ENCODE measurements at regions not wholly inside any gene's neighbourhood (a gene's known extent, or its start where the extent isn't known, plus 50 kb on each side); places are given as distances from the start of the nearest gene placed in this dataset.

DNA sequence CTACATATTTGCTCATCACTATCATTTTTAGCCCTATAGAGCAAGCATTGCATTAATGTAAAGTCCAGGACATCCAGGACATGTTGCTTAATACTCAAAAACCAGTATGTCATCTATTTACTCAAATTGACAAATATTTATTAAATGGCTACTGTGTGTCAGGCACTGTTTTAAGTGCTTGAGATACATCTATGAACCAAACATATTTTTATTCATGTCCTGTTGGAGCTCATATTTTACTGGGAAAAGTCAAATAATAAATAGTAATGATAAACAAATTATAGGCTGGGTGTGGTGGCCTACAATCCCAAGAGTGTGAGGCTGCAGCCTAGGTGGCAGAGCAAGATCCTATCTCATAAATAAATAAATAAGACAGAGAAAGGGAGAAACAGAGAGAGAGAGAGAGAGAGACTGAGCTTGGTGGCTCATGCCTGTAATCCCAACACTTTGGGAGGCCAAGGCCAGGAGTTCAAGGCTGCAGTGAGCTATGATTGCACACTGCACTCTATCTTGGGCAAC, 227.9 kb downstream of the GJA1 start:
- H3K4me3 ChIP-seq (ENCODE audit: low read length) = no peak overlapping the region
- TF ChIP-seq, protein P1, sequence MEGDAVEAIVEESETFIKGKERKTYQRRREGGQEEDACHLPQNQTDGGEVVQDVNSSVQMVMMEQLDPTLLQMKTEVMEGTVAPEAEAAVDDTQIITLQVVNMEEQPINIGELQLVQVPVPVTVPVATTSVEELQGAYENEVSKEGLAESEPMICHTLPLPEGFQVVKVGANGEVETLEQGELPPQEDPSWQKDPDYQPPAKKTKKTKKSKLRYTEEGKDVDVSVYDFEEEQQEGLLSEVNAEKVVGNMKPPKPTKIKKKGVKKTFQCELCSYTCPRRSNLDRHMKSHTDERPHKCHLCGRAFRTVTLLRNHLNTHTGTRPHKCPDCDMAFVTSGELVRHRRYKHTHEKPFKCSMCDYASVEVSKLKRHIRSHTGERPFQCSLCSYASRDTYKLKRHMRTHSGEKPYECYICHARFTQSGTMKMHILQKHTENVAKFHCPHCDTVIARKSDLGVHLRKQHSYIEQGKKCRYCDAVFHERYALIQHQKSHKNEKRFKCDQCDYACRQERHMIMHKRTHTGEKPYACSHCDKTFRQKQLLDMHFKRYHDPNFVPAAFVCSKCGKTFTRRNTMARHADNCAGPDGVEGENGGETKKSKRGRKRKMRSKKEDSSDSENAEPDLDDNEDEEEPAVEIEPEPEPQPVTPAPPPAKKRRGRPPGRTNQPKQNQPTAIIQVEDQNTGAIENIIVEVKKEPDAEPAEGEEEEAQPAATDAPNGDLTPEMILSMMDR (conservative IDR thresholded peaks at IDR 0.05; ENCODE audit: low read length) = no peak
- no peak for DNase-seq (ENCODE audit: low read depth)

DNA sequence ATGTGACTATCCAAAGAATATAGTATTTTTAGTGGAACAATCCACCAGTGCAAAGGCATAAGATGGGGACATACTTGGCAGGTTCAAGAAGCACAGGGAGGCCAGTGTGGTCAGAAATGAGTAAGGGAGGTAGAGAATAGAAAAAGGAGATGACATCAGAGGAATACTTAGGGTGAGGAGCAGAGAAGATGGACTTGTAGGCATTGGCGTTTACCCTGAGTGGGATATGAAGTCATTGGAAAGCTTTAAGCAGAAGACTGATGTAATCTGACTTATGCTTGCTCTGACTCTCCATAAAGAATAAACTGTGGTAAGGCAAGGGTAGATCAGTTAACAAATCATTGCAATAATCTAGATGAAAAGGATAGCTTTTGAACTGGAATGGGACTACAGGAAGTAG, 228.7 kb downstream of the GJA1 start:
- DNase-seq (ENCODE audit: low read depth) = no peak
- H3K4me3 ChIP-seq (ENCODE audit: low read length) = no peak overlapping the region
- TF ChIP-seq, protein P1 (conservative IDR thresholded peaks at IDR 0.05; ENCODE audit: low read length) = no peak

DNA sequence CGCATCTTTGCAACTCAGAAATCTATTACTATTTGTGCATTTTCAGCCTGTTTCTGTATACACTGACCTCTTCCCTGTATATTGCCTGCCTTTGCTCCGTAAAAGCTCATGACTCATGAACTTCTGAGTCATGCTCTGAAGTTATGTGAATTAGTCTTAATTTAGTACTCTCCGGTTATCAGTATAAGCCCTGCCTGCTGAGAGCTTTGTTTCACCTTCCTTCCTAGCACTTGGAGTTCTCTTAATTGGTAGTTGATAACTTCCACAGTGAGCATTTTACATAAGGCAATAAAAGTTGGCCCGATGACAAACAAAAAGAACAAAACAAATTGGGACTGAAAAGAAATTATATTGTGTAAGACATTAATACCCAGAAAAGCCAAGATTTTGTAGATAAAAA, 231.4 kb downstream of the GJA1 start:
- TF ChIP-seq, protein P1 (conservative IDR thresholded peaks at IDR 0.05; ENCODE audit: low read length) = no peak
- no peak overlapping the region for H3K4me3 ChIP-seq (ENCODE audit: low read length)
- peak; percentile 65 for DNase-seq (ENCODE audit: low read depth)

DNA sequence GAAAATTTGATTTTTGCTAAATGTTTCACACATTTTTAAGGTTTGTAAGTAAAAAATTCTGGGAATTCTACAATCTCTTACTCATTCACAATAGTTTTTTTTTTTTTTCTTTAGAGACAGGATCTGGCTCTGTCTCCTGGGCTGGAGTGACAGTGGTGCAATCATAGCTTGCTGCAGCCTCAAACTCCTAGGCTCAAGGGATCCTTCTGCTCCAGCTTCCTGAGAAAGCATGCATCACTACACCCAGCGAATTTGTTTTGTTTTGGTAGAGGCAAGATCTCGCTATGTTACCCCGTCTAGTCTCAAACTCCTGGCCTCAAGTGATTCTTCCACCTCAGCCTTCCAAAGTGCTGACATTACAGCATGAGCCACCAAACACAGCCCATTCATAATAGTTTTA, 232.8 kb downstream of the GJA1 start:
- TF ChIP-seq, protein P1 (conservative IDR thresholded peaks at IDR 0.05; ENCODE audit: low read length) = no peak
- DNase-seq (ENCODE audit: low read depth) = peak; percentile 61
- H3K4me3 ChIP-seq (ENCODE audit: low read length) = no peak overlapping the region

DNA sequence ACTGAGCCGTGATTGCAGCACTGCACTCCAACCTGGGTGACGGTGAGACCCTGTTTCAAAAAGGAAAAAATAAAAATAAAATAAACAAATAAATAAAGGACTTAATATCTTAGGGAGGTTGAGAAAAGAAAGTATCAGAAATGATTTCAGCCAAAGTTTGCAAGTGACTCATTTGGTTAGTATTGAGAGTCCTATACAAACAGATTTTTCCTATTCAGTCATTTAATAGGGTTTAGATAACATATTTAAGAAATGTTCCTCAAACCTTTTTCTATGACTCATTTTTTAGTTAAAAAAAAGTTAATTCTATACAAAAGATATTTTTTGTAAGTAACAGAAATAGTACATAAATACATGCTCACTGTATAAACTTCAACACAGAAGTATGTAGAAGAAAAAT, 235.1 kb downstream of the GJA1 start:
- TF ChIP-seq, protein P1 (conservative IDR thresholded peaks at IDR 0.05; ENCODE audit: low read length) = no peak
- no peak overlapping the region for H3K4me3 ChIP-seq (ENCODE audit: low read length)
- no peak for DNase-seq (ENCODE audit: low read depth)

DNA sequence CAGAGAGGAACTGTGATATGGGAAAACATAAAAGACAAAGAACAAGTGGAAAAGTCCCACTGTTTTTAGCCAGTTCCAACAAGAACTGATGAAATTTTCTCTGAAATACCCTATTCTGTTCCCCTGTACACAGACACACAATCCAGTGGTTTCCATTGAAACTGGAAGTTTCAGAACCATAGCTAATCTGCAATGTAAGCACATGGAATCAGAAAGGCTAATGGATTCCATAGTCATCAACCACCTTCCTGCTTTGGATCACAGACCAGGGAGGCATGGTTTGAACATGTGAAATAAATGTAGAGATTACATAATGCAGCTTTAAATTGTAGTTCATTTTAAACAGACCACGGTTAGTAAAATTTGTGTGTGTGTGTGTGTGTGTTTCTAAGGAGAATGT, 242.1 kb downstream of the GJA1 start:
- peak; percentile 41 for DNase-seq (ENCODE audit: low read depth)
- TF ChIP-seq, protein P1 (conservative IDR thresholded peaks at IDR 0.05; ENCODE audit: low read length) = no peak
- no peak overlapping the region for H3K4me3 ChIP-seq (ENCODE audit: low read length)

DNA sequence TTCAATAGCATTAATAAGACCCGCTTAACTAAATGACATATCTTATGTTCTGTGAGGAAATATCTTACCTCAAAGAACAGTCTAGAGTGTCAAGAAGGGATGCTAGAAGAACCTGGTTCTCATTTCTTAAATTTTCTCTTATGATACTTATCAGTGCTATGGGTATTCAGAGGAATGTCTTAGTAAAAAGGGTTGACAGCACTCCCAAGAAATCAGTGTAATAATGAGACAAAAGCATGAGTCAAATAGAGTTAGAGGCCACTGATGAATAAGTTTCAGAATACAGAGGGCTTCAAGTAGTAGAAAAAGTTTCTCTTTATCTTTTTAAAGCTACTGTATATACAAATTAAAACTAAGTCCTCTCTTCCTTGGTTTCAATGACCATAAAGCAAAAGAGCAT, 242.8 kb downstream of the GJA1 start:
- H3K4me3 ChIP-seq (ENCODE audit: low read length) = no peak overlapping the region
- TF ChIP-seq, protein P1 (conservative IDR thresholded peaks at IDR 0.05; ENCODE audit: low read length) = no peak
- DNase-seq (ENCODE audit: low read depth) = no peak
